Ovary (tissue), 3 donors: ENCODE measurements at regions not wholly inside any gene's neighbourhood (a gene's known extent, or its start where the extent isn't known, plus 50 kb on each side); places are given as distances from the start of the nearest gene placed in this dataset.

Experiments
- CTCF ChIP-seq, 3 donors: fragments of 450-650 bp in 2 of 3; fragments of 200-600 bp in 1 of 3; IDR thresholded peaks; one replicate each; pipeline versions ENCODE4 v1.5.1 to v1.8.0; 2016 to 2022; ENCODE audit warnings: antibody characterized with exemption in 3 of 3, mild to moderate bottlenecking in 1 of 3
- EP300 ChIP-seq: sonication (generic); formaldehyde crosslinking; IDR thresholded peaks from one replicate; pipeline ENCODE4 v1.6.1; 2017; ENCODE audit warnings: antibody characterized with exemption
- POLR2A ChIP-seq: fragments of 450-650 bp; IDR thresholded peaks from one replicate; pipeline ENCODE4 v1.6.1; 2017; ENCODE audit warnings: antibody characterized with exemption, mild to moderate bottlenecking, moderate library complexity
- donor health status: DM: no; HTN: no; CAD: no.

- TF ChIP-seq CTCF (IDR thresholded peaks at IDR 0.05) (no peak), EP300 (no peak), POLR2A (no peak)
Observed at GRCh38 chr2:175399326-175399725, 217.8 kb upstream of the ATP5MC3 start.
